ENCODE measurements at regions not wholly inside any gene's neighbourhood (a gene's known extent, or its start where the extent isn't known, plus 50 kb on each side); places are given as distances from the start of the nearest gene placed in this dataset.

DNA sequence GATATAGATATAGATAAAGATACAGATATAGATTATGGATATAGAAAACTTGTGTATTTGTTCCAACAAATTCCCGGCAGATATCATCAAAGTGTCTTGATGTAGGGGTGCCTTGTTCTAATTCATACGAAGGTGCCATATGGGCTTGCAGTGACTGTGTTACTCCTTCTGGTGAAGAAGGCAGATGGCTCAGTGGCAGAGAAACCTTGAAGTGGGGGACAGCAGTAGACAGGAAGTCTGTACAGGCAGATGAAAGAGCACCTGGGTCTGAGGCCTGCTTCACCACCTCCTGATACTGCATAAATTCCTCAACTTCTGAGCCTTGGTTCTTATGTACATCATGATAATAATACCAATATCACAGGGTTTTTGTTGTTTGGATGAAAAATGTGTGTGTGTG, 179.5 kb upstream of the GATB start:
- Histone ChIP-seq H3K27ac (no peak overlapping the region), H3K79me2 (ENCODE audit: low read depth) (no peaks in the 10 kb centered on the region), H3K27me3 (no peaks in the 10 kb centered on the region), H3F3A (ENCODE audit: low read depth) (no peaks in the 10 kb centered on the region), H3K36me3 (no peaks in the 10 kb centered on the region), H3K9ac (no peak overlapping the region), H4K20me1 (ENCODE audit: low read depth) (no peaks in the 10 kb centered on the region), H3K4me3 (no peak overlapping the region), H3K9me3 (ENCODE audit: low read depth) (no peaks in the 10 kb centered on the region), H3K4me1 (no peaks in the 10 kb centered on the region), H3K4me2 (no peak overlapping the region), H2AFZ (replicated peaks) (no peak overlapping the region)
- Mint-ChIP-seq H3K9me3 (peaks cover 5% of the 10 kb centered on the region), H3K36me3 (no peaks in the 10 kb centered on the region), H3K27me3 (ENCODE audit: insufficient read depth, low read depth) (no peaks in the 10 kb centered on the region), H3K4me3 (no peak overlapping the region), H3K4me1 (no peaks in the 10 kb centered on the region), H3K27ac (no peak overlapping the region)
- no peak for DNase-seq (ENCODE audit: low spot score)
- TF ChIP-seq EZH2phosphoT487 (IDR thresholded peaks at IDR 0.05) (no peak), CTCF (IDR thresholded peaks at IDR 0.05) (no peak), EZH2 (IDR thresholded peaks at IDR 0.05) (no peak)

GRCh38 chr4:151939670-151940069, 178.9 kb upstream of the GATB start:
- Histone ChIP-seq H4K20me1 (ENCODE audit: low read depth) (no peaks in the 10 kb centered on the region), H3K4me1 (no peaks in the 10 kb centered on the region), H2AFZ (replicated peaks) (no peak overlapping the region), H3K27me3 (no peaks in the 10 kb centered on the region), H3K4me3 (no peak overlapping the region), H3K4me2 (no peak overlapping the region), H3K9me3 (ENCODE audit: low read depth) (no peaks in the 10 kb centered on the region), H3K9ac (no peak overlapping the region), H3F3A (ENCODE audit: low read depth) (no peaks in the 10 kb centered on the region), H3K79me2 (ENCODE audit: low read depth) (no peaks in the 10 kb centered on the region), H3K27ac (no peak overlapping the region), H3K36me3 (no peaks in the 10 kb centered on the region)
- DNase-seq (ENCODE audit: low spot score) = no peak
- H3K4me3 Mint-ChIP-seq = no peak overlapping the region
- H3K9me3 Mint-ChIP-seq = peaks cover under 1% of the 10 kb centered on the region
- no peak overlapping the region for H3K27ac Mint-ChIP-seq
- H3K27me3 Mint-ChIP-seq (ENCODE audit: insufficient read depth, low read depth) = no peaks in the 10 kb centered on the region
- no peaks in the 10 kb centered on the region for H3K36me3 Mint-ChIP-seq
- H3K4me1 Mint-ChIP-seq = no peaks in the 10 kb centered on the region
- TF ChIP-seq EZH2 (IDR thresholded peaks at IDR 0.05) (no peak), CTCF (IDR thresholded peaks at IDR 0.05) (no peak), EZH2phosphoT487 (IDR thresholded peaks at IDR 0.05) (no peak)

DNA sequence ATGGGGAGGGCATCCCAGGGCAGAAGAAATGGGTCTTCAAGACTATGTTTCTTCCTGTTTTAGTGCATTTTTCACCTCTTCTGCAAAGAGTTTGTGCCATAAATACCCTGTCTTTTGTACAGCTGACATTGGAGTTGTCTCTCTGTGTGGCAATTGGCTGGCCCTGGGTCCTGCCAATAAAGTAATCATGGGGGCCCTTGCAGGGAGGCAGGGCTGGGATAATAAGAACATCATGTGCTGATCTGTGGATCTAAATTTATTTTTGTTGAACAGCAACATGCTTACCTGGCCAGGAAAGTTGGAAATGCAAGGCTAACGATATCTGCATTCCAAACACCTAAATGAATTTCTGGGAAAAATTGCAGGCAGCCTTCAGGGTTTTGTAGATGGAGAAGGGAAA, 174.6 kb upstream of the GATB start:
- Mint-ChIP-seq H3K27me3 (ENCODE audit: insufficient read depth, low read depth) (no peaks in the 10 kb centered on the region), H3K27ac (no peak overlapping the region), H3K36me3 (no peaks in the 10 kb centered on the region), H3K4me1 (no peaks in the 10 kb centered on the region), H3K9me3 (no peaks in the 10 kb centered on the region), H3K4me3 (no peak overlapping the region)
- Histone ChIP-seq H2AFZ (replicated peaks) (no peak overlapping the region), H3K9ac (no peak overlapping the region), H4K20me1 (ENCODE audit: low read depth) (no peaks in the 10 kb centered on the region), H3K36me3 (no peaks in the 10 kb centered on the region), H3F3A (ENCODE audit: low read depth) (no peaks in the 10 kb centered on the region), H3K4me2 (no peak overlapping the region), H3K27ac (no peak overlapping the region), H3K4me3 (no peak overlapping the region), H3K4me1 (no peaks in the 10 kb centered on the region), H3K79me2 (ENCODE audit: low read depth) (no peaks in the 10 kb centered on the region), H3K27me3 (no peaks in the 10 kb centered on the region), H3K9me3 (ENCODE audit: low read depth) (no peaks in the 10 kb centered on the region)
- no peak for TF ChIP-seq CTCF (IDR thresholded peaks at IDR 0.05)
- no peak for DNase-seq (ENCODE audit: low spot score)

- no peaks in the 10 kb centered on the region for H3K27me3 ChIP-seq
- H3K27ac ChIP-seq = no peak overlapping the region
- H3K9me3 Mint-ChIP-seq = no peaks in the 10 kb centered on the region
- no peaks in the 10 kb centered on the region for H3F3A ChIP-seq (ENCODE audit: low read depth)
- no peaks in the 10 kb centered on the region for H4K20me1 ChIP-seq (ENCODE audit: low read depth)
- no peaks in the 10 kb centered on the region for H3K36me3 Mint-ChIP-seq
- no peaks in the 10 kb centered on the region for H3K36me3 ChIP-seq
- no peaks in the 10 kb centered on the region for H3K27me3 Mint-ChIP-seq (ENCODE audit: insufficient read depth, low read depth)
- H3K9ac ChIP-seq = no peak overlapping the region
- H2AFZ ChIP-seq (replicated peaks) = no peak overlapping the region
- no peak overlapping the region for H3K27ac Mint-ChIP-seq
- no peak overlapping the region for H3K4me3 Mint-ChIP-seq
- no peak for TF ChIP-seq EZH2phosphoT487 (IDR thresholded peaks at IDR 0.05)
- no peak for TF ChIP-seq CTCF (IDR thresholded peaks at IDR 0.05)
- no peak for TF ChIP-seq EZH2 (IDR thresholded peaks at IDR 0.05)
- no peaks in the 10 kb centered on the region for H3K4me1 ChIP-seq
- DNase-seq (ENCODE audit: low spot score) = no peak
- H3K9me3 ChIP-seq (ENCODE audit: low read depth) = no peaks in the 10 kb centered on the region
- no peaks in the 10 kb centered on the region for H3K79me2 ChIP-seq (ENCODE audit: low read depth)
- no peaks in the 10 kb centered on the region for H3K4me1 Mint-ChIP-seq
- H3K4me2 ChIP-seq = no peak overlapping the region
- no peak overlapping the region for H3K4me3 ChIP-seq
These were observed 174.0 kb upstream of the GATB start for GRCh38 chr4:151934766-151935165.
